HG02884 (cell line): ENCODE measurements at regions not wholly inside any gene's neighbourhood (a gene's known extent, or its start where the extent isn't known, plus 50 kb on each side); places are given as distances from the start of the nearest gene placed in this dataset.
A peak's percentile ranks its signal among the peaks of the same experiment; 100 is the strongest.
"Not testable (repeated sequence)": the region's sequence is repeated elsewhere in the genome, so short reads cannot be mapped to it uniquely, and the experiment has no call there.

ENCODE experiments used
- ATAC-seq: cut with Tn5 transposase; IDR thresholded peaks from one replicate; pipeline ENCODE4 v1.9.1; 2021; ENCODE audit warnings: mild to moderate bottlenecking, moderate library complexity; ENCODE audit not compliant: unreplicated experiment

- ATAC-seq, result no peak
Measured at GRCh38 chr6:115873901-115874300, 186.8 kb downstream of the FRK start.

GRCh38 chr6:115870464-115870863 is 190.2 kb downstream of the FRK start:
- no peak for ATAC-seq

GRCh38 chr6:115865914-115866313 is 194.8 kb downstream of the FRK start:
- no peak for ATAC-seq

DNA sequence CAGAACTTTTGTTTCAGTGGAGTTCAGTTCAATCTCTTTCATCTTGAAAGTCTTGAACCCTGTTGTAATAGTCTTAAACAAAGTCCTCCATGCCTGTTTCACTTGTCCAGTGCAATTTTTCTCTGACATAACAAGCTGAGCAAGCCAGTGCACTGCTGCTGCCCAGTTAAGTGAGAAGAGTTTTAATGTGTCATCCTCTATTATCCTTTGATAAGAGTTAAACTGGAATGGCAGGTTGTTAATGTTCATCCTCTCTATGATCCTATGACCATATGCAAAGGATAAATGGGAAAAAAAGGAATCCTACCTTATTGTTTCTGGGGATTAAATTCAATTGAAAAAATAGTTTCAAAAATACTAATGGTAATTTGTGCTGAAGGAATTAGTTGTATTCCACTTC is 197.5 kb downstream of the FRK start:
- ATAC-seq, result no peak

- not testable (repeated sequence) for ATAC-seq
Measured at GRCh38 chr6:115861658-115862057, 199.0 kb downstream of the FRK start.

DNA sequence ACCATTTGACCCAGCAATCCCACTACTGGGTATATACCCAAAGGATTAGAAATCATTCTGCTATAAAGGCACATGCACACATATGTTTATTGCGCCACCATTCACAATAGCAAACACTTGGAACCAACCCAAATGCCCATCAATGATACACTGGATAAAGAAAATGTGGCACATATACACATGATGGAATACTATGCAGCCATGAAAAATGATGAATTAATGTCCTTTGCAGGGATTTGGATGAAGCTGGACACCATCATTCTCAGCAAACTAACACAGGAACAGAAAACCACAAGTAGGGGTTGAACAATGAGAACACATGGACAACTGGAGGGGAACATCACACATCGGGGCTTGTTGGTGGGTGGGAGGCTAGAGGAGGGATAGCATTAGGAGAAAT is 201.1 kb downstream of the FRK start:
- ATAC-seq, result not testable (repeated sequence)

DNA sequence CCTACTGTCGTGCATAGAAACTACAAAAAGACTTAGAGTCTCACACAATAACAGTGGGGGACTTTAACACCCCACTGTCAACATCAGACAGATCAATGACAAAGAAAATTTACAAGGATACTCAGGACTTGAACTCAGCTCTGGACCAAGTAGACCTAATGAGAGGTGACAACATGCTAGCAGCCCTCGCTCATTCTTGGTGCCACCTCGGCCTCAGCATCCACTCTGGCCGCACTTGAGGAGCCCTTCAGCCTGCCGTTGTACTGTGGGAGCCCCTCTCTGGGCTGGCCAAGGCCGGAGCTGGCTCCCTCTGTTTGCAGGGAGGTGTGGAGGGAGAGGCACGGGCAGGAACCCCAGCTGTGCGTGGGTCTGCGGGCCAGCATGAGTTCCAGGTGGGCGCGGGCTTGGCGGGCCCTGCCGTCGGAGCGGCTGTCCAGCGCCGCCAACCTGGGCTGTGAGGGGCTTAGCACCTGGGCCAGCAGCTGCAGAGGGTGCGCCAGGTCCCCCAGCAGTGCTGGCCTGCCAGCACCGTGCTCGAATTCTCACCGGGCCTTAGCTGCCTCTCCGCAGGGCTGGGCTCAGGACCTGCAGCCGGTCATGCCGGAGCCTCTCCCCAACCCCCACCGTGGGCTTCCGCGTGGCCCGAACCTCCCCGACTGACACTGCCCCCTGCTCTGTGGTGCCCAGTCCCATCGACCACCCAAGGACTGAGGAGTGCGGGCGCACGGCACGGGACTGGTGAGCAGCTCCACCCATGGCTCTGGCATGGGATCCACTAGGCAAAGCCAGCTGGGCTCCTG is 205.6 kb downstream of the FRK start:
- ATAC-seq, result no peak

GRCh38 chr6:115847671-115848070 is 213.0 kb downstream of the FRK start:
- ATAC-seq, result no peak

GRCh38 chr6:115843945-115844344 is 216.7 kb downstream of the FRK start:
- ATAC-seq, result no peak

GRCh38 chr6:115842338-115842737 is 218.4 kb downstream of the FRK start:
- no peak for ATAC-seq

DNA sequence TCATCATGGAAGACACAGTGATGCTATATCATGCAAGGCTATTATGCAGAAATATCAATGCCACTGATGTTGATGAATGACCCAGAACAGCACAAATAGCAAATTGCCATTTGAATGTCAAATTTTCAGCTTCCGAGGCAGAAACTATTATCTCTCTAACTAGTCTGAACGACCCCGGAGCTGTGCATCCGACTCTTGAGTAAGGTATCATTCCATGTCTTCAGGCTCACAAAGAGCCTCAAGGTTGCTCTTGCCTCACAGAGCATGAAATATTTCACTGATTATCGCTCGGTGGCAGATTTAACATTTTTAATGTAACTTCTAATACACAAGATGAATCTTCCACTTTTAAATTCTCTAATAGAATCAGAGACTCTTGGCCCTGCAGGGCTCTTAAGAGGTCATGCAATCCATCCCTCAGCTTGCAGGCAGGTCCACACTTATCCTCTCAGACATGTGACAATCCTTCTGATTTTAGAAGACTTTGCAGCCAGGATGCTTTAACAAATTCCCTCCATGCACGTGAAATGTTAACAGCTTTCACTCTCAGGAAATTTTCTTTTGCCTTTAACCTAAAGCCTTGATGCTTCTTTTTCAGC is 221.0 kb downstream of the FRK start:
- no peak for ATAC-seq

GRCh38 chr6:115838763-115839401 is 221.8 kb downstream of the FRK start:
- ATAC-seq, result peak; percentile 94

- no peak for ATAC-seq
Measured at GRCh38 chr6:115838216-115838615, 222.5 kb downstream of the FRK start.

DNA sequence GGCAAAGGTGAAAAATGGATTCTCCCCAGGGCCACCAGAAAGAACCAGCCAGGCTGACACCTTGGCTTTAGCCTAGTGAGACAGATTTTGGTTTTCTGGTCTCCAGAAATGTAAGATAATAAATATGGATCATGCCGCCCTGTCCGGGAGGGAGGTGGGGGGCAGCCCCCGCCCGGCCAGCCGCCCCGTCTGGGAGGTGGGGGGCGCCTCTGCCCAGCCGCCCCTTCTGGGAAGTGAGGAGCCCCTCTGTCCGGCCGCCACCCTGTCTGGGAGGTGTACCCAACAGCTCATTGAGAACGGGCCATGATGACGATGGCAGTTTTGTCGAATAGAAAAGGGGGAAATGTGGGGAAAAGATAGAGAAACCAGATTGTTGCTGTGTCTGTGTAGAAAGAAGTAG is 224.3 kb downstream of the FRK start:
- not testable (repeated sequence) for ATAC-seq

- no peak for ATAC-seq
Measured at GRCh38 chr6:115835314-115835713, 225.4 kb downstream of the FRK start.

DNA sequence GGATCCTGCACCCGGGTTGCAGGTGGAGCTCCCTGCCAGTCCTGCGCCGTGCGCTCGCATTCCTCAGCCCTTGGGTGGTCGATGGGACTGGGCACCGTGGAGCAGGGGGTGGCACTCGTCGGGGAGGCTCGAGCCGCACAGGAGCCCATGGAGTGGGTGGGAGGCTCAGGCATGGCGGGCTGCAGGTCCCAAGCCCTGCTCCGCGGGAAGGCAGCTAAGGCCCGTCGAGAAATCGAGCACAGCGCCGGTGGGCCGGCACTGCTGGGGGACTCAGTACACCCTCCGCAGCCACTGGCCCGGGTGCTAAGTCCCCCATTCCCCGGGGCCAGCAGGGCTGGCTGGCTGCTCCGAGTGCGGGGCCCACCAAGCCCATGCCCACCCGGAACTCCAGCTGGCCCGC is 226.1 kb downstream of the FRK start:
- not testable (repeated sequence) for ATAC-seq

GRCh38 chr6:115832786-115833185 is 227.9 kb downstream of the FRK start:
- ATAC-seq, result no peak

GRCh38 chr6:115832186-115832585 is 228.5 kb downstream of the FRK start:
- ATAC-seq, result no peak

- peak; percentile 79 for ATAC-seq
Measured at GRCh38 chr6:115830895-115831294, 229.8 kb downstream of the FRK start.

DNA sequence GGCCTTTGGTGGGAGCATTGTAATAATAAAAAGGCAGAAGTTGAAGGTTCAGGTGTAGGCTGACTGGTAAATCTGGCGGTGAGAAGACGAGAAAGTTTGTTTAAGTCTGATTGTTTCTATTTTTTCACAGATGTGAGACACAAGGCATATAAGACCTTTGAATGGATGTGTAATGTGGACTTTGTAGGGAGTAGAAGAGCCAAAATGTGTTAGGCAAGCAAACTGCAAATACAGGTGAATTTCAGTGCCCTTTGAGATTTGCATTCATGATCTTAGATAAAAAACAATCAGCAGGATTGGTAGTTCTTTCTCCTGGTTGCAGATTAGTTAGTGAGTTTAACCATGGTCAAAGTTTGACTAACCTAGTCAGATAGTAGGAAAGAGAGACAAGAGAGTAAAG is 238.9 kb downstream of the FRK start:
- no peak for ATAC-seq

DNA sequence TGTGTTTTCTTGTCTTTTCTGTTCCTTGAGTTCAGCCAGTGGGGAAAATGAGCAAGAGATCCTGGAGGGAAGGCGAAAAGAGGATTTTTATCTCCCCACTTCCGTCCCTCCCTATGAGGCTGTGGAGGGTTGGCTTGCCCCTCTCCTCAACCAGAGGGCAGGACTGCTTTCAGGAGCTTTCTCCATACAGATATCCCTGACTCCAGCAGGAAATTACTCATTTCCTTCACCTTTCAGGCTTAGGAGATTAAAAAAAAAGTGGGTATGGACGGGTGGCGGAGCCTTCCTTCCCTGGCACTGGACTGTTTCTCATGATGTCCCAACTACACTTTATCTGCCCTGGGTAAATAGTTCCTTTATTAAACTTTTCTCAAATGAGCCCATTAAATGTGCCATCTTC is 241.2 kb downstream of the FRK start:
- no peak for ATAC-seq

DNA sequence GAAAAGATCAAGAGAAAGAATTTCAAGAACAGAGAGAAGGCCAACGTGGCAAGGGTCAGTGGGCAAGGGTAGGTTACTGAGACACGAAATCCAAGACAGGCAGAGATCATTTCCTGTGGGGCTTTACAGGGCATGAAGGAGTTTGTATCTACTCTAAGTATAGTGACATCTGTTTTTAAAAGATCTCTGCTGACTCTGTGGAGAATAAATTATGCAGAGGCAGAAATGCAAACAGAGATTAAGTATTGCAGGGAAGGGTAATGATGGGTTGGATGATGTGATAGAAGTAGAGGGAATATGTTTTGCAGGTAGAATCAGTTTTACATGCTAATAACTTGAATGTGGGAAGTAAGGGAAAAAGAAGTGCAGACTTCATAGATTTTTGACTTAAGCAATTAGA is 243.5 kb downstream of the FRK start:
- no peak for ATAC-seq
